ENCODE measurements at regions not wholly inside any gene's neighbourhood (a gene's known extent, or its start where the extent isn't known, plus 50 kb on each side); places are given as distances from the start of the nearest gene placed in this dataset.

DNA sequence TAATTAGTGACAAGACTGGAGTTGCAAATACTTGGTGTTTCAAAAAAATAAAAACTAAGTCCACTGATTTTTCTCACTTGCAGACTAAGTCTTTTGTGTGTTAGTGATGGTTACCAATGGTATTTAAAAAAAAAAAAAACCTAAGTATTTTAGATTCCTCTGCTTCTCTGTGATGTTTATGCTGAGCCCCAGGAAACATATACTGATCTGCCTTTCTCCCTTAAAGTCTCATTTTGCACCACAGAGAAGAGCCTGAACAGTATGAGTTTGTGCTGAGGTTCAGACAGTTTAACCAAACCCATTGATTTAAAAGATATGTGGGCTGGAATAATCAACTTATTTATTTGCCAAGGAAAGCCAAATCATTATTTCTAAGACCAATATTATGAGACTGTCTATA lies 1305.0 kb downstream of the PCDH18 start:
- TF ChIP-seq, protein P1, sequence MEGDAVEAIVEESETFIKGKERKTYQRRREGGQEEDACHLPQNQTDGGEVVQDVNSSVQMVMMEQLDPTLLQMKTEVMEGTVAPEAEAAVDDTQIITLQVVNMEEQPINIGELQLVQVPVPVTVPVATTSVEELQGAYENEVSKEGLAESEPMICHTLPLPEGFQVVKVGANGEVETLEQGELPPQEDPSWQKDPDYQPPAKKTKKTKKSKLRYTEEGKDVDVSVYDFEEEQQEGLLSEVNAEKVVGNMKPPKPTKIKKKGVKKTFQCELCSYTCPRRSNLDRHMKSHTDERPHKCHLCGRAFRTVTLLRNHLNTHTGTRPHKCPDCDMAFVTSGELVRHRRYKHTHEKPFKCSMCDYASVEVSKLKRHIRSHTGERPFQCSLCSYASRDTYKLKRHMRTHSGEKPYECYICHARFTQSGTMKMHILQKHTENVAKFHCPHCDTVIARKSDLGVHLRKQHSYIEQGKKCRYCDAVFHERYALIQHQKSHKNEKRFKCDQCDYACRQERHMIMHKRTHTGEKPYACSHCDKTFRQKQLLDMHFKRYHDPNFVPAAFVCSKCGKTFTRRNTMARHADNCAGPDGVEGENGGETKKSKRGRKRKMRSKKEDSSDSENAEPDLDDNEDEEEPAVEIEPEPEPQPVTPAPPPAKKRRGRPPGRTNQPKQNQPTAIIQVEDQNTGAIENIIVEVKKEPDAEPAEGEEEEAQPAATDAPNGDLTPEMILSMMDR (IDR thresholded peaks at IDR 0.05), result no peak
- TF ChIP-seq SMC3 (IDR thresholded peaks at IDR 0.05), result no peak

Measured in A549 (cell line).